IMR-90 (cell line): ENCODE measurements at regions not wholly inside any gene's neighbourhood (a gene's known extent, or its start where the extent isn't known, plus 50 kb on each side); places are given as distances from the start of the nearest gene placed in this dataset.

Source experiments
- CTCF ChIP-seq: conservative IDR thresholded peaks from 2 replicates; pipeline ENCODE4 v1.5.1; 2012; ENCODE audit warnings: mild to moderate bottlenecking, low read depth, low read length, improper control_type of control experiment
- POLR2A ChIP-seq: IDR thresholded peaks from 2 replicates; pipeline ENCODE4 v1.6.1; 2012; ENCODE audit warnings: mild to moderate bottlenecking, low read depth, low read length

GRCh38 chr19:56946159-56946558 is 105.6 kb upstream of the PEG3 start:
- no peak for TF ChIP-seq POLR2A
- no peak for TF ChIP-seq CTCF
